AG04449 (cell line): ENCODE measurements at regions not wholly inside any gene's neighbourhood (a gene's known extent, or its start where the extent isn't known, plus 50 kb on each side); places are given as distances from the start of the nearest gene placed in this dataset.

Source experiments
- CTCF ChIA-PET: fragments of 350-600 bp; formaldehyde crosslinking; extraction: SDS; loops from one replicate; lab custom pipeline; 2021; ENCODE audit warnings: antibody characterized with exemption; lab: Yijun Ruan, JAX
- POLR2A ChIA-PET: fragments of 400-600, 350-600 bp; formaldehyde crosslinking; extraction: SDS; loops from one replicate; lab custom pipeline; 2020; ENCODE audit warnings: antibody characterized with exemption, inconsistent platforms; lab: Yijun Ruan, JAX
- DNase-seq: peaks from one replicate; pipeline ENCODE4 v3.0.0-alpha.2; 2010; ENCODE audit warnings: low read depth, low spot score
- H3K4me3 ChIP-seq: 2 replicates; pipeline ENCODE4 v1.5.1; 2011; ENCODE audit warnings: low read depth, mild to moderate bottlenecking, control low read depth, low read length
- CTCF ChIP-seq: IDR thresholded peaks from one replicate; pipeline ENCODE4 v1.5.1; 2011; ENCODE audit warnings: mild to moderate bottlenecking, moderate library complexity, low read length, control low read depth, inconsistent platforms; ENCODE audit not compliant: insufficient read depth; ENCODE audit errors: missing control alignments

- no peak overlapping the region for H3K4me3 ChIP-seq
Observed at GRCh38 chr10:78868861-78869260, 199.9 kb upstream of the ZMIZ1 start.

GRCh38 chr10:78869508-78870454, 199.0 kb upstream of the ZMIZ1 start:
- TF ChIP-seq CTCF: no peak
- no peak overlapping the region for H3K4me3 ChIP-seq
- ChIA-PET CTCF (no interaction called here), POLR2A (no interaction called here)
- no peak for DNase-seq

More at GRCh38 chr10:78868861-78869260, 199.9 kb upstream of the ZMIZ1 start:
- POLR2A ChIA-PET: no interaction called here
- DNase-seq: no peak
- CTCF ChIA-PET: interaction anchor here (1.0 to 1.4 kb wide), 2 partner anchors 9 to 16 kb away, joined by 3 to 5 read pairs; no protein-coding TSS in a partner anchor
- no peak for TF ChIP-seq CTCF

- no peak overlapping the region for H3K4me3 ChIP-seq
- no peak for DNase-seq
- ChIA-PET CTCF (no interaction called here), POLR2A (no interaction called here)
- TF ChIP-seq CTCF: no peak
Observed at GRCh38 chr10:78870458-78870857, 198.3 kb upstream of the ZMIZ1 start.

- no peak for TF ChIP-seq CTCF
- POLR2A ChIA-PET: no interaction called here
- CTCF ChIA-PET: no interaction called here
- no peak for DNase-seq
- no peak overlapping the region for H3K4me3 ChIP-seq
Observed at GRCh38 chr10:78871796-78872195, 197.0 kb upstream of the ZMIZ1 start.

GRCh38 chr10:78873413-78873812, 195.4 kb upstream of the ZMIZ1 start:
- H3K4me3 ChIP-seq: no peak overlapping the region
- POLR2A ChIA-PET: no interaction called here
- TF ChIP-seq CTCF: no peak
- CTCF ChIA-PET: no interaction called here
- DNase-seq: no peak

- ChIA-PET CTCF (interaction anchor here (1.3 to 1.6 kb wide), 2 partner anchors 12 to 30 kb away, joined by 3 to 4 read pairs; no protein-coding TSS in a partner anchor), POLR2A (no interaction called here)
- no peak for DNase-seq
- H3K4me3 ChIP-seq: no peak overlapping the region
- TF ChIP-seq CTCF: no peak
Observed at GRCh38 chr10:78875331-78875877, 193.4 kb upstream of the ZMIZ1 start.
